ACHN (cell line): ENCODE measurements at regions not wholly inside any gene's neighbourhood (a gene's known extent, or its start where the extent isn't known, plus 50 kb on each side); places are given as distances from the start of the nearest gene placed in this dataset.

ENCODE experiments used
- DNase-seq: peaks from one replicate; pipeline ENCODE4 v3.0.0-alpha.2; 2015
- in situ Hi-C: cut with HindIII; loops from 2 replicates; pipeline ENCODE4 v1.10.0; 2017; ENCODE audit warnings: low sequenced_read_pairs, low pct_ligation_motif_present, low pct_unique_long_range_greater_than_20kb

GRCh38 chr20:9926476-9926875 is 87.6 kb upstream of the PAK5 start:
- in situ Hi-C loops: no loop called here
- no peak for DNase-seq

GRCh38 chr20:9926007-9926406 is 87.1 kb upstream of the PAK5 start:
- DNase-seq: no peak
- in situ Hi-C loops: no loop called here

GRCh38 chr20:9923648-9924047 is 84.8 kb upstream of the PAK5 start:
- DNase-seq: no peak
- in situ Hi-C loops: no loop called here

GRCh38 chr20:9920866-9921265 is 82.0 kb upstream of the PAK5 start:
- in situ Hi-C loops: no loop called here
- DNase-seq: no peak

GRCh38 chr20:9919271-9920014 is 80.6 kb upstream of the PAK5 start:
- in situ Hi-C loops: no loop called here
- no peak for DNase-seq

GRCh38 chr20:9918348-9918747 is 79.5 kb upstream of the PAK5 start:
- in situ Hi-C loops: no loop called here
- DNase-seq: no peak

- no peak for DNase-seq
- in situ Hi-C loops: no loop called here
Observed at GRCh38 chr20:9916761-9917160, 77.9 kb upstream of the PAK5 start.

GRCh38 chr20:9912858-9913434 is 74.1 kb upstream of the PAK5 start:
- DNase-seq: peak; percentile 26
- in situ Hi-C loops: no loop called here

GRCh38 chr20:9912290-9912689 is 73.4 kb upstream of the PAK5 start:
- DNase-seq: no peak
- in situ Hi-C loops: no loop called here

GRCh38 chr20:9911519-9911918 is 72.6 kb upstream of the PAK5 start:
- DNase-seq: no peak
- in situ Hi-C loops: no loop called here

GRCh38 chr20:9909167-9909566 is 70.3 kb upstream of the PAK5 start:
- in situ Hi-C loops: no loop called here
- no peak for DNase-seq

GRCh38 chr20:9903048-9903655 is 64.3 kb upstream of the PAK5 start:
- in situ Hi-C loops: no loop called here

GRCh38 chr20:9889270-9889981 is 50.5 kb upstream of the PAK5 start:
- in situ Hi-C loops: no loop called here
- peak; percentile 5 for DNase-seq

More at GRCh38 chr20:9903048-9903655, 64.3 kb upstream of the PAK5 start:
- DNase-seq: peak; percentile 6
